Stomach (tissue), 4 donors: ENCODE measurements at regions not wholly inside any gene's neighbourhood (a gene's known extent, or its start where the extent isn't known, plus 50 kb on each side); places are given as distances from the start of the nearest gene placed in this dataset.

ENCODE experiments used
- EP300 ChIP-seq: sonication (generic); formaldehyde crosslinking; IDR thresholded peaks from one replicate; pipeline ENCODE4 v1.6.1; 2017; ENCODE audit warnings: antibody characterized with exemption
- POLR2A ChIP-seq, 4 donors: fragments of 450-650 bp; IDR thresholded peaks; one replicate each; pipeline ENCODE4 v1.6.1; 2016; ENCODE audit warnings: antibody characterized with exemption in 4 of 4, control low read depth in 2 of 4, mild to moderate bottlenecking in 1 of 4, moderate library complexity in 1 of 4
- POLR2AphosphoS5 ChIP-seq, 3 donors: sonication (generic); formaldehyde crosslinking; IDR thresholded peaks; one replicate each; pipeline ENCODE4 v1.6.1; 2016; ENCODE audit warnings: antibody characterized with exemption in 3 of 3
- TF ChIP-seq, protein P1 (sequence below), 7 experiments: fragments of 450-650 bp in 4 of 7; fragments of 200-600 bp in 3 of 7; sonication (generic) in 3 of 7; IDR thresholded peaks; one replicate each; pipeline ENCODE4 v1.5.1; 2016 to 2019; ENCODE audit warnings: antibody characterized with exemption in 7 of 7, control low read depth in 2 of 7, mild to moderate bottlenecking in 1 of 7

DNA sequence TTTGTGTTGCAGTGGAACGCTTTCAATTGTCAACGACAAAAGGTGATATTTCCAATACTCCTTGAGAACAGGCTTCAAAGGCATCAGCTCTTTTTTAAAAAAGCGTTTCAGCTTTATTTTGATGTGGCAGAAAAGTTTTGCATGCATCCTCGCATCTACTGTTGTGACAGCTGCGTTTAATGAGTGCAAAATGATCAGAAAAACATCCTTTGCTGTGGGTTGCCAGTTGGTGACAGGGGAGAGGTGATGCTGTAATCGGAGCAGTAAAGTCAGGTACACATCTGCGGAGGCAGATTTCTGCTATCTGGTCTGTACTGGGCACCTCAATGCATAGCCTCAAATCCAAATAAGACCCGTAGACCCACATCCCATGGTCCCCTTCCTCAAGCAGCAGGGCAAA lies 91.9 kb upstream of the POU3F3 start:
- TF ChIP-seq, protein P1, sequence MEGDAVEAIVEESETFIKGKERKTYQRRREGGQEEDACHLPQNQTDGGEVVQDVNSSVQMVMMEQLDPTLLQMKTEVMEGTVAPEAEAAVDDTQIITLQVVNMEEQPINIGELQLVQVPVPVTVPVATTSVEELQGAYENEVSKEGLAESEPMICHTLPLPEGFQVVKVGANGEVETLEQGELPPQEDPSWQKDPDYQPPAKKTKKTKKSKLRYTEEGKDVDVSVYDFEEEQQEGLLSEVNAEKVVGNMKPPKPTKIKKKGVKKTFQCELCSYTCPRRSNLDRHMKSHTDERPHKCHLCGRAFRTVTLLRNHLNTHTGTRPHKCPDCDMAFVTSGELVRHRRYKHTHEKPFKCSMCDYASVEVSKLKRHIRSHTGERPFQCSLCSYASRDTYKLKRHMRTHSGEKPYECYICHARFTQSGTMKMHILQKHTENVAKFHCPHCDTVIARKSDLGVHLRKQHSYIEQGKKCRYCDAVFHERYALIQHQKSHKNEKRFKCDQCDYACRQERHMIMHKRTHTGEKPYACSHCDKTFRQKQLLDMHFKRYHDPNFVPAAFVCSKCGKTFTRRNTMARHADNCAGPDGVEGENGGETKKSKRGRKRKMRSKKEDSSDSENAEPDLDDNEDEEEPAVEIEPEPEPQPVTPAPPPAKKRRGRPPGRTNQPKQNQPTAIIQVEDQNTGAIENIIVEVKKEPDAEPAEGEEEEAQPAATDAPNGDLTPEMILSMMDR (IDR thresholded peaks at IDR 0.05): no peak
- TF ChIP-seq EP300 (no peak), POLR2A (IDR thresholded peaks at IDR 0.05) (no peak), POLR2AphosphoS5 (IDR thresholded peaks at IDR 0.05) (no peak)
